Ishikawa (cell line): ENCODE measurements at regions not wholly inside any gene's neighbourhood (a gene's known extent, or its start where the extent isn't known, plus 50 kb on each side); places are given as distances from the start of the nearest gene placed in this dataset.

Experiments
- CEBPB ChIP-seq: IDR thresholded peaks from 2 replicates; pipeline ENCODE4 v1.6.1; 2012
- CREB1 ChIP-seq: IDR thresholded peaks from 2 replicates; pipeline ENCODE4 v1.6.1; 2012; ENCODE audit warnings: low read depth
- EGR1 ChIP-seq: IDR thresholded peaks from 2 replicates; pipeline ENCODE4 v1.6.1; 2012
- EP300 ChIP-seq: IDR thresholded peaks from 2 replicates; pipeline ENCODE4 v1.6.1; 2012; ENCODE audit warnings: borderline replicate concordance
- FOXM1 ChIP-seq: IDR thresholded peaks from 2 replicates; pipeline ENCODE4 v1.6.1; 2012; ENCODE audit warnings: low read depth, borderline replicate concordance
- MAX ChIP-seq: IDR thresholded peaks from 2 replicates; pipeline ENCODE4 v1.6.1; 2012
- NFIC ChIP-seq: IDR thresholded peaks from 2 replicates; pipeline ENCODE4 v1.6.1; 2012
- RAD21 ChIP-seq: IDR thresholded peaks from 2 replicates; pipeline ENCODE4 v1.6.1; 2012; ENCODE audit warnings: low read depth
- REST ChIP-seq: IDR thresholded peaks from 2 replicates; pipeline ENCODE4 v1.6.1; 2012; ENCODE audit warnings: low read depth, mild to moderate bottlenecking
- TAF1 ChIP-seq: IDR thresholded peaks from 2 replicates; pipeline ENCODE4 v1.6.1; 2012; ENCODE audit warnings: low read depth, mild to moderate bottlenecking
- TCF12 ChIP-seq: IDR thresholded peaks from 2 replicates; pipeline ENCODE4 v1.6.1; 2012; ENCODE audit warnings: low read depth
- TEAD4 ChIP-seq: IDR thresholded peaks from 2 replicates; pipeline ENCODE4 v1.6.1; 2012
- USF1 ChIP-seq: IDR thresholded peaks from 2 replicates; pipeline ENCODE4 v1.6.1; 2012
- YY1 ChIP-seq: IDR thresholded peaks from 2 replicates; pipeline ENCODE4 v1.6.1; 2012; ENCODE audit warnings: low read depth
- ZBTB7A ChIP-seq: IDR thresholded peaks from 2 replicates; pipeline ENCODE4 v1.6.1; 2012; ENCODE audit warnings: low read depth

GRCh38 chr12:92543840-92544239 is 158.9 kb upstream of the PLEKHG7 start:
- TF ChIP-seq USF1 (no peak), TAF1 (no peak), TEAD4 (no peak), RAD21 (no peak), EGR1 (no peak), TCF12 (no peak), FOXM1 (no peak), CREB1 (no peak), REST (no peak), MAX (no peak)

GRCh38 chr12:92543359-92543758 is 159.4 kb upstream of the PLEKHG7 start:
- TF ChIP-seq EP300, result 0 out of 2 replicates have a peak, but pooled peaks have one; percentile 13
- no peak for TF ChIP-seq YY1
- TF ChIP-seq TEAD4, result 0 out of 2 replicates have a peak, but pooled peaks have one; percentile 18
- TF ChIP-seq FOXM1, result peak; percentile 42; the same call in 1 of the 2 replicates
- 0 out of 2 replicates have a peak, but pooled peaks have one; percentile 21 for TF ChIP-seq TCF12

- TF ChIP-seq FOXM1 (no peak), NFIC (no peak), TCF12 (no peak), EGR1 (no peak), TAF1 (no peak), RAD21 (no peak), YY1 (no peak), EP300 (no peak), CREB1 (no peak), USF1 (no peak), TEAD4 (no peak), ZBTB7A (no peak), REST (no peak), CEBPB (no peak), MAX (no peak)
Measured at GRCh38 chr12:92541731-92542130, 161.1 kb upstream of the PLEKHG7 start.

GRCh38 chr12:92540782-92541423 is 161.9 kb upstream of the PLEKHG7 start:
- TF ChIP-seq EP300 (no peak), REST (no peak), USF1 (no peak), TAF1 (no peak), YY1 (no peak), CREB1 (no peak), CEBPB (no peak), ZBTB7A (no peak), EGR1 (no peak), MAX (no peak), RAD21 (no peak), TEAD4 (no peak), NFIC (no peak), FOXM1 (no peak), TCF12 (no peak)
